Uterus (tissue), 2 donors: ENCODE measurements at regions not wholly inside any gene's neighbourhood (a gene's known extent, or its start where the extent isn't known, plus 50 kb on each side); places are given as distances from the start of the nearest gene placed in this dataset.
"Not testable (repeated sequence)": the region's sequence is repeated elsewhere in the genome, so short reads cannot be mapped to it uniquely, and the experiment has no call there.

Experiments
- CTCF ChIP-seq, 4 experiments: fragments of 200-600 bp in 2 of 4; fragments of 450-650 bp in 2 of 4; sonication (generic) in 2 of 4; IDR thresholded peaks; one replicate each; pipeline ENCODE4 v1.5.1; 2016 to 2019; ENCODE audit warnings: antibody characterized with exemption in 4 of 4, mild to moderate bottlenecking in 2 of 4, moderate library complexity in 1 of 4
- POLR2A ChIP-seq, 2 donors: fragments of 450-650 bp; IDR thresholded peaks; one replicate each; pipeline ENCODE4 v1.6.1; 2016; ENCODE audit warnings: antibody characterized with exemption in 2 of 2, mild to moderate bottlenecking in 1 of 2, moderate library complexity in 1 of 2

GRCh38 chr6:13872006-13872405, 52.7 kb upstream of the RNF182 start:
- not testable (repeated sequence) for TF ChIP-seq CTCF, POLR2A (IDR thresholded peaks at IDR 0.05)
